ENCODE measurements at regions not wholly inside any gene's neighbourhood (a gene's known extent, or its start where the extent isn't known, plus 50 kb on each side); places are given as distances from the start of the nearest gene placed in this dataset.

DNA sequence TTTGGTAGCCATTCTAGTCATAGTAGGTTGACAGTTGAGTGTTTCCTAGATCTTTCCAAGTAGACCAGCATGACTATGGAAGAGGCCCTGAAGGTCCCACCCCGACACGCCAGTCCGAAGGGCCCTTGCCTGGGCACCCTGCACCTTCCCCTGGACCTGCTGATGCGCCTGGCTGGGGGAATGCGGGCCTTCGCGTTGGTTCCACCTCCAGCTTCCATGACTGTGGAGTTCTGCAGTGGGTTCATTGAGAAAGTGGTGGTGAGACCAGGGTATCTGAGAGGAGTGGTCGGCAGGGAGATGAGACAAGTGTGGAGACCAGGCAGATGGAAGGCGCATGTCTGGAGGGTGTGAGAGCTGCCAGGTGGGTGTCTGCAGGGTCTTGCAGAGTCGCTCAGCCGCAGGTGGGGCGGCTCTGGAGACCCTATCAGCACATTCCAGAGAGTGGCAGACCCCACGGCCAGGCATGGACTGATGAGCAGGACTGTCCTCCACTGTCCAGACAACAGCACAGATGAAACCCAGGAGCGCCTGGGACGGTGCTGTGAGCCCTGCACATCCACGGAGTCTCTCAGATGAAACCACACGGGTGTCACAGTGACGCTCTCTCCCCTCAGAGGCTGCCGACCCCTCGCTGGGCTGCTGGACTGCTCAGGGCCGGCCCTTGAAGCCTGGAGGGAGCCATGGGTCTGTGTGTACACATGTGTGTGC lies 182.5 kb upstream of the HDAC4 start (continued):
- TF ChIP-seq, protein P1, sequence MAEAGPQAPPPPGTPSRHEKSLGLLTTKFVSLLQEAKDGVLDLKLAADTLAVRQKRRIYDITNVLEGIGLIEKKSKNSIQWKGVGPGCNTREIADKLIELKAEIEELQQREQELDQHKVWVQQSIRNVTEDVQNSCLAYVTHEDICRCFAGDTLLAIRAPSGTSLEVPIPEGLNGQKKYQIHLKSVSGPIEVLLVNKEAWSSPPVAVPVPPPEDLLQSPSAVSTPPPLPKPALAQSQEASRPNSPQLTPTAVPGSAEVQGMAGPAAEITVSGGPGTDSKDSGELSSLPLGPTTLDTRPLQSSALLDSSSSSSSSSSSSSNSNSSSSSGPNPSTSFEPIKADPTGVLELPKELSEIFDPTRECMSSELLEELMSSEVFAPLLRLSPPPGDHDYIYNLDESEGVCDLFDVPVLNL (IDR thresholded peaks at IDR 0.05; ENCODE audit: low read depth, low read length): no peak
- TF ChIP-seq RELA (IDR thresholded peaks at IDR 0.05; ENCODE audit: borderline replicate concordance, partially characterized antibody): no peak
- TF ChIP-seq RUNX3 (IDR thresholded peaks at IDR 0.05; ENCODE audit: low read length): no peak
- TF ChIP-seq, protein P2, sequence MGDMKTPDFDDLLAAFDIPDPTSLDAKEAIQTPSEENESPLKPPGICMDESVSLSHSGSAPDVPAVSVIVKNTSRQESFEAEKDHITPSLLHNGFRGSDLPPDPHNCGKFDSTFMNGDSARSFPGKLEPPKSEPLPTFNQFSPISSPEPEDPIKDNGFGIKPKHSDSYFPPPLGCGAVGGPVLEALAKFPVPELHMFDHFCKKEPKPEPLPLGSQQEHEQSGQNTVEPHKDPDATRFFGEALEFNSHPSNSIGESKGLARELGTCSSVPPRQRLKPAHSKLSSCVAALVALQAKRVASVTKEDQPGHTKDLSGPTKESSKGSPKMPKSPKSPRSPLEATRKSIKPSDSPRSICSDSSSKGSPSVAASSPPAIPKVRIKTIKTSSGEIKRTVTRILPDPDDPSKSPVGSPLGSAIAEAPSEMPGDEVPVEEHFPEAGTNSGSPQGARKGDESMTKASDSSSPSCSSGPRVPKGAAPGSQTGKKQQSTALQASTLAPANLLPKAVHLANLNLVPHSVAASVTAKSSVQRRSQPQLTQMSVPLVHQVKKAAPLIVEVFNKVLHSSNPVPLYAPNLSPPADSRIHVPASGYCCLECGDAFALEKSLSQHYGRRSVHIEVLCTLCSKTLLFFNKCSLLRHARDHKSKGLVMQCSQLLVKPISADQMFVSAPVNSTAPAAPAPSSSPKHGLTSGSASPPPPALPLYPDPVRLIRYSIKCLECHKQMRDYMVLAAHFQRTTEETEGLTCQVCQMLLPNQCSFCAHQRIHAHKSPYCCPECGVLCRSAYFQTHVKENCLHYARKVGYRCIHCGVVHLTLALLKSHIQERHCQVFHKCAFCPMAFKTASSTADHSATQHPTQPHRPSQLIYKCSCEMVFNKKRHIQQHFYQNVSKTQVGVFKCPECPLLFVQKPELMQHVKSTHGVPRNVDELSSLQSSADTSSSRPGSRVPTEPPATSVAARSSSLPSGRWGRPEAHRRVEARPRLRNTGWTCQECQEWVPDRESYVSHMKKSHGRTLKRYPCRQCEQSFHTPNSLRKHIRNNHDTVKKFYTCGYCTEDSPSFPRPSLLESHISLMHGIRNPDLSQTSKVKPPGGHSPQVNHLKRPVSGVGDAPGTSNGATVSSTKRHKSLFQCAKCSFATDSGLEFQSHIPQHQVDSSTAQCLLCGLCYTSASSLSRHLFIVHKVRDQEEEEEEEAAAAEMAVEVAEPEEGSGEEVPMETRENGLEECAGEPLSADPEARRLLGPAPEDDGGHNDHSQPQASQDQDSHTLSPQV (IDR thresholded peaks at IDR 0.05): no peak

DNA sequence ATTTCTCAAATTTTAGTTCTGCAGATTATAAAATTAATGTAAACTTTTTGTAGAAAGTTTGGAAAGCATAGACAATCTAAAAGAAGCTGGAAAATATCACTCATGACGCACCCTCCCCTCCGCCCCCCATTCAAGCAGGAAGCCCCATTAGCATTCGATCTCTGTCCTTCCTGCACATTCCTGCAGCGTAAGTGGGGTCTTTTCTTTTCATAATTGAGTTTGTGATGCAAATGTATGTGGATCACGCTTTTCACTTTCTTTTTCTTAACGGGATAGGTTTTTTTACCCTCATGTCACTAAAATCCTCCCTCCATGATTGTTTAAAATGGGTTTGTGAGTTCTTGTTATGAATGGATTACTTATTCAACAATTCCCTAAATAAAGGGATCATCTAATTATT lies 181.7 kb upstream of the HDAC4 start:
- H2AFZ ChIP-seq (ENCODE audit: control insufficient read depth, low read depth, low read length): no peak overlapping the region
- no peaks in the 10 kb centered on the region; the same call in 2 of the 3 replicates for H3K9me3 ChIP-seq (replicated peaks; ENCODE audit: control insufficient read depth, insufficient read depth, low read length)
- no peak overlapping the region for H3K4me3 ChIP-seq
- intact Hi-C loops (cut with micrococcal nuclease; ENCODE audit: unreplicated experiment): no loop called here
- ATAC-seq (no peak), DNase-seq (ENCODE audit: low read depth, low spot score) (no peak), FAIRE-seq (no peak)
- H3K9ac ChIP-seq (ENCODE audit: control insufficient read depth, insufficient read depth, low read length): no peak overlapping the region
- no peaks in the 10 kb centered on the region for H3K79me2 ChIP-seq (ENCODE audit: control insufficient read depth, insufficient read depth, low read length)
- POLR2A ChIA-PET: no interaction called here
- SMC1A ChIA-PET (ENCODE audit: uncharacterized antibody, unreplicated experiment): no interaction called here
- no peaks in the 10 kb centered on the region for H3K36me3 ChIP-seq (ENCODE audit: control insufficient read depth in 2 of 2, insufficient read depth in 2 of 2, low read length in 1 of 2)
- H3K27me3 ChIP-seq (replicated peaks in 1 of 2; ENCODE audit: control insufficient read depth in 2 of 2, insufficient read depth in 2 of 2, low read length in 1 of 2): no peaks in the 10 kb centered on the region; a peak in 1 of 4 replicates
- H3K4me2 ChIP-seq (ENCODE audit: control insufficient read depth, insufficient read depth): no peak overlapping the region
- CTCF ChIA-PET: no interaction called here
- H4K20me1 ChIP-seq (ENCODE audit: control insufficient read depth, insufficient read depth): no peaks in the 10 kb centered on the region
- TF ChIP-seq ZBED1 (IDR thresholded peaks at IDR 0.05; ENCODE audit: borderline replicate concordance) (no peak), CBX5 (IDR thresholded peaks at IDR 0.05; ENCODE audit: low read depth) (no peak), CHD2 (IDR thresholded peaks at IDR 0.05; ENCODE audit: borderline replicate concordance, low read depth, low read length) (no peak), EP300 (IDR thresholded peaks at IDR 0.05; ENCODE audit: borderline replicate concordance in 1 of 2, control insufficient read depth in 1 of 2, low read depth in 2 of 2, low read length in 2 of 2) (no peak), MXI1 (IDR thresholded peaks at IDR 0.05; ENCODE audit: low read depth, low read length) (no peak)
- TF ChIP-seq, protein P3, sequence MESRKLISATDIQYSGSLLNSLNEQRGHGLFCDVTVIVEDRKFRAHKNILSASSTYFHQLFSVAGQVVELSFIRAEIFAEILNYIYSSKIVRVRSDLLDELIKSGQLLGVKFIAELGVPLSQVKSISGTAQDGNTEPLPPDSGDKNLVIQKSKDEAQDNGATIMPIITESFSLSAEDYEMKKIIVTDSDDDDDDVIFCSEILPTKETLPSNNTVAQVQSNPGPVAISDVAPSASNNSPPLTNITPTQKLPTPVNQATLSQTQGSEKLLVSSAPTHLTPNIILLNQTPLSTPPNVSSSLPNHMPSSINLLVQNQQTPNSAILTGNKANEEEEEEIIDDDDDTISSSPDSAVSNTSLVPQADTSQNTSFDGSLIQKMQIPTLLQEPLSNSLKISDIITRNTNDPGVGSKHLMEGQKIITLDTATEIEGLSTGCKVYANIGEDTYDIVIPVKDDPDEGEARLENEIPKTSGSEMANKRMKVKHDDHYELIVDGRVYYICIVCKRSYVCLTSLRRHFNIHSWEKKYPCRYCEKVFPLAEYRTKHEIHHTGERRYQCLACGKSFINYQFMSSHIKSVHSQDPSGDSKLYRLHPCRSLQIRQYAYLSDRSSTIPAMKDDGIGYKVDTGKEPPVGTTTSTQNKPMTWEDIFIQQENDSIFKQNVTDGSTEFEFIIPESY (IDR thresholded peaks at IDR 0.05): no peak
- RAD21 ChIA-PET (ENCODE audit: unreplicated experiment): no interaction called here
- WGBS (ENCODE audit: insufficient coverage, insufficient replicate concordance, low lambda C conversion rate, missing lambda C conversion rate): 30% methylated on average over 6 of the region's 6 CpGs
- in situ Hi-C loops (cut with MboI): no loop called here
- BruUV-seq (replicated peaks): no TSS peak
- no peaks in the 10 kb centered on the region for H3K4me1 ChIP-seq (ENCODE audit: control insufficient read depth, insufficient read depth, low read length)
- H3K27ac ChIP-seq (ENCODE audit: control insufficient read depth, insufficient read depth): no peak overlapping the region

Measured in GM12878 (cell line).